HCT116 (cell line): ENCODE measurements at regions not wholly inside any gene's neighbourhood (a gene's known extent, or its start where the extent isn't known, plus 50 kb on each side); places are given as distances from the start of the nearest gene placed in this dataset.
A peak's percentile ranks its signal among the peaks of the same experiment; 100 is the strongest.

Experiments
- ATAC-seq: fragments of 200-7000 bp; cut with Tn5 transposase; 2 replicates; pipeline ENCODE4 v1.9.1; 2020; ENCODE audit warnings: mild to moderate bottlenecking, moderate library complexity
- BruUV-seq: library from RNA; stranded (reverse); fragments of 400-500 nt; replicated peaks from 2 replicates; lab custom pipeline; 2021; lab: Mats Ljungman, UMichigan
- CTCF ChIA-PET: fragments of 300-600 bp; sonication (Branson Sonifier 250); formaldehyde crosslinking; loops from one replicate; lab custom pipeline; 2021; ENCODE audit warnings: antibody characterized with exemption; lab: Charles Lee
- POLR2A ChIA-PET: fragments of 300-600, 350-600 bp; sonication (Branson Sonifier 250); formaldehyde crosslinking; loops from one replicate; lab custom pipeline; 2021; ENCODE audit warnings: antibody characterized with exemption; lab: Charles Lee
- RAD21 ChIA-PET, 2 experiments: fragments of 300-600 bp; sonication (Branson Sonifier 250); formaldehyde crosslinking; loops; one replicate each; lab custom pipeline; 2023; ENCODE audit warnings: low total read pairs in 2 of 2; ENCODE audit not compliant: uncharacterized antibody in 2 of 2, unreplicated experiment in 2 of 2, low non-redundant PET in 1 of 2; lab: Charles Lee
- DNase-seq: peaks from one replicate; pipeline ENCODE4 v3.0.0-alpha.2; 2010; ENCODE audit warnings: low read depth, low spot score
- H2AFZ ChIP-seq: fragments of 200-600 bp; shearing (Covaris generic), sonication (generic); 2 replicates; pipeline ENCODE4 v1.6.1; 2017; ENCODE audit warnings: low read depth, mixed run types, mixed read lengths, antibody characterized with exemption, low read length; ENCODE audit not compliant: poor library complexity, severe bottlenecking
- H3K27ac ChIP-seq: 2 replicates; pipeline ENCODE4 v1.5.1; 2012; ENCODE audit warnings: low read depth, low read length
- H3K27me3 ChIP-seq: fragments of 200-600 bp; sonication (generic); 2 replicates; pipeline ENCODE4 v1.6.1; 2016; ENCODE audit warnings: mixed run types, low read length, mixed read lengths; ENCODE audit not compliant: insufficient read depth
- H3K36me3 ChIP-seq, 2 experiments: fragments of 200-500 bp in 1 of 2; fragments of 200-600 bp in 1 of 2; sonication (Bioruptor generic) in 1 of 2; sonication (generic) in 1 of 2; 2 replicates each; pipeline versions ENCODE4 v1.5.1 to v1.6.1; 2014 to 2016; ENCODE audit warnings: low read length in 2 of 2, inconsistent platforms in 1 of 2, mixed read lengths in 1 of 2, mixed run types in 1 of 2; ENCODE audit not compliant: insufficient read depth in 2 of 2, control insufficient read depth in 1 of 2
- H3K4me1 ChIP-seq, 2 experiments: fragments of 200-600 bp in 1 of 2; sonication (generic) in 1 of 2; 2 replicates each; pipeline versions ENCODE4 v1.5.1 to v1.6.1; 2012 to 2017; ENCODE audit warnings: low read length in 2 of 2, inconsistent platforms in 1 of 2, mild to moderate bottlenecking in 1 of 2, mixed read lengths in 1 of 2, mixed run types in 1 of 2, moderate library complexity in 1 of 2; ENCODE audit not compliant: insufficient read depth in 2 of 2, control insufficient read depth in 1 of 2
- H3K4me2 ChIP-seq: fragments of 200-600 bp; sonication (generic); 2 replicates; pipeline ENCODE4 v1.6.1; 2017; ENCODE audit warnings: mixed run types, low read length, mixed read lengths
- H3K4me3 ChIP-seq, 2 experiments: fragments of 200-600 bp in 1 of 2; sonication (generic) in 1 of 2; replicated peaks in 1 of 2; 2 replicates each; pipeline ENCODE4 v1.5.1; 2011 to 2016; ENCODE audit warnings: low read length in 2 of 2, control low read depth in 1 of 2, low read depth in 1 of 2, mild to moderate bottlenecking in 1 of 2, mixed read lengths in 1 of 2, mixed run types in 1 of 2
- H3K79me2 ChIP-seq: fragments of 200-600 bp; sonication (generic); 2 replicates; pipeline ENCODE4 v1.6.1; 2017; ENCODE audit warnings: mild to moderate bottlenecking, mixed run types, low read length, moderate library complexity, mixed read lengths; ENCODE audit not compliant: insufficient read depth
- H3K9ac ChIP-seq: fragments of 200-600 bp; sonication (generic); 2 replicates; pipeline ENCODE4 v1.6.1; 2016; ENCODE audit warnings: low read length, mixed read lengths
- H3K9me2 ChIP-seq: fragments of 200-600 bp; sonication (generic), shearing (Covaris generic); 2 replicates; pipeline ENCODE4 v1.6.1; 2017; ENCODE audit warnings: mixed run types, mild to moderate bottlenecking, moderate library complexity; ENCODE audit not compliant: insufficient read depth
- H3K9me3 ChIP-seq, 2 experiments: fragments of 200-500 bp in 1 of 2; fragments of 200-600 bp in 1 of 2; sonication (Bioruptor generic) in 1 of 2; sonication (generic) in 1 of 2; 2 replicates each; pipeline ENCODE4 v1.6.1; 2014 to 2017; ENCODE audit warnings: low read length in 2 of 2, mixed read lengths in 2 of 2, inconsistent platforms in 1 of 2, low read depth in 1 of 2, mild to moderate bottlenecking in 1 of 2, mixed run types in 1 of 2, moderate library complexity in 1 of 2; ENCODE audit not compliant: control insufficient read depth in 1 of 2, insufficient read depth in 1 of 2
- H4K20me1 ChIP-seq: fragments of 200-600 bp; sonication (generic), shearing (Covaris generic); 2 replicates; pipeline ENCODE4 v1.6.1; 2017; ENCODE audit warnings: mixed run types, mild to moderate bottlenecking, moderate library complexity; ENCODE audit not compliant: insufficient read depth
- CBX3 ChIP-seq: IDR thresholded peaks from 2 replicates; pipeline ENCODE4 v1.6.1; 2012; ENCODE audit warnings: low read depth
- EZH2 ChIP-seq: fragments of 200-600 bp; sonication (generic); IDR thresholded peaks from 2 replicates; pipeline ENCODE4 v1.6.1; 2017; ENCODE audit warnings: antibody characterized with exemption, mixed run types
- JUND ChIP-seq: IDR thresholded peaks from 2 replicates; pipeline ENCODE4 v1.6.1; 2012
- POLR2AphosphoS5 ChIP-seq: IDR thresholded peaks from 2 replicates; pipeline ENCODE4 v1.6.1; 2011; ENCODE audit warnings: mild to moderate bottlenecking, low read depth, low read length, moderate library complexity
- RAD21 ChIP-seq: IDR thresholded peaks from 2 replicates; pipeline ENCODE4 v1.6.1; 2012; ENCODE audit warnings: low read depth, mild to moderate bottlenecking
- SP1 ChIP-seq: IDR thresholded peaks from 2 replicates; pipeline ENCODE4 v1.6.1; 2012; ENCODE audit warnings: low read depth
- SRF ChIP-seq: IDR thresholded peaks from 2 replicates; pipeline ENCODE4 v1.6.1; 2012; ENCODE audit warnings: low read depth
- ZNF274 ChIP-seq: fragments of 200-500 bp; sonication (Bioruptor generic); IDR thresholded peaks from 2 replicates; pipeline ENCODE4 v1.6.1; 2014; ENCODE audit warnings: mild to moderate bottlenecking, low read depth, low read length, inconsistent platforms
- intact Hi-C: fragments of 100-400 bp; cut with micrococcal nuclease; formaldehyde crosslinking; loops from 2 replicates; pipeline ENCODE4 v1.10.0; 2022
- TF ChIP-seq, protein P1 (sequence below): IDR thresholded peaks from 2 replicates; pipeline ENCODE4 v1.6.1; 2012; ENCODE audit warnings: low read depth
- TF ChIP-seq, protein P2 (sequence below): IDR thresholded peaks from 2 replicates; pipeline ENCODE4 v1.6.1; 2011; ENCODE audit warnings: mild to moderate bottlenecking, low read length, moderate library complexity; ENCODE audit not compliant: insufficient replicate concordance; ENCODE audit errors: extremely low read depth

DNA sequence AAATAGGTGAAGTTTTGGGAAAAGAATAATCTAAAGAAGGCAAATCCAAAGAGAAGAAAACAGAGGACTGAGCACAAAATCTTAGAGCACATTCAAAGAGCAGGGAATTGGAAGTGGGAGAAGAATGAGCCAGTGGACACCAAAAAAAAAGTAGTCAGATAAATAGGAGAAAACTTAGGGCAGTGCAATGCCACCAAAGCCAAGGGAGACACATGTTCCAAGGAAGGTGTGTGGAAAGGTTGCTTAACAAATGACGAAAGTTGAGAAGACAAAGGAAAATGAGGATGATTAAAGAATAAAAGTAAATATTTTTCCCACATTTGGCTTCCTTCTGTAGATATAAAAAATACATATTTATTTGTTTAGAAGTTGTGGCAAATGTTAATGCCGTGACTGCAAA, 237.6 kb downstream of the TANC2 start:
- ChIA-PET RAD21 (no interaction called here), POLR2A (no interaction called here), CTCF (no interaction called here)
- Histone ChIP-seq H3K9me3 (no peaks in the 10 kb centered on the region), H4K20me1 (no peaks in the 10 kb centered on the region), H3K9me2 (no peaks in the 10 kb centered on the region), H3K9ac (no peak overlapping the region), H3K27me3 (no peaks in the 10 kb centered on the region), H3K4me1 (no peaks in the 10 kb centered on the region), H3K4me2 (no peak overlapping the region), H3K4me3 (no peak overlapping the region), H3K27ac (no peak overlapping the region), H3K79me2 (no peaks in the 10 kb centered on the region), H3K36me3 (no peaks in the 10 kb centered on the region; a peak in 1 of 4 replicates), H2AFZ (no peak overlapping the region)
- ATAC-seq (no peak), DNase-seq (no peak)
- no TSS peak for BruUV-seq
- intact Hi-C loops: no loop called here
- TF ChIP-seq EZH2: no peak
- no peak for TF ChIP-seq POLR2AphosphoS5
- TF ChIP-seq CBX3: peak; percentile 52; the same call in 1 of the 2 replicates
- TF ChIP-seq, protein P1, sequence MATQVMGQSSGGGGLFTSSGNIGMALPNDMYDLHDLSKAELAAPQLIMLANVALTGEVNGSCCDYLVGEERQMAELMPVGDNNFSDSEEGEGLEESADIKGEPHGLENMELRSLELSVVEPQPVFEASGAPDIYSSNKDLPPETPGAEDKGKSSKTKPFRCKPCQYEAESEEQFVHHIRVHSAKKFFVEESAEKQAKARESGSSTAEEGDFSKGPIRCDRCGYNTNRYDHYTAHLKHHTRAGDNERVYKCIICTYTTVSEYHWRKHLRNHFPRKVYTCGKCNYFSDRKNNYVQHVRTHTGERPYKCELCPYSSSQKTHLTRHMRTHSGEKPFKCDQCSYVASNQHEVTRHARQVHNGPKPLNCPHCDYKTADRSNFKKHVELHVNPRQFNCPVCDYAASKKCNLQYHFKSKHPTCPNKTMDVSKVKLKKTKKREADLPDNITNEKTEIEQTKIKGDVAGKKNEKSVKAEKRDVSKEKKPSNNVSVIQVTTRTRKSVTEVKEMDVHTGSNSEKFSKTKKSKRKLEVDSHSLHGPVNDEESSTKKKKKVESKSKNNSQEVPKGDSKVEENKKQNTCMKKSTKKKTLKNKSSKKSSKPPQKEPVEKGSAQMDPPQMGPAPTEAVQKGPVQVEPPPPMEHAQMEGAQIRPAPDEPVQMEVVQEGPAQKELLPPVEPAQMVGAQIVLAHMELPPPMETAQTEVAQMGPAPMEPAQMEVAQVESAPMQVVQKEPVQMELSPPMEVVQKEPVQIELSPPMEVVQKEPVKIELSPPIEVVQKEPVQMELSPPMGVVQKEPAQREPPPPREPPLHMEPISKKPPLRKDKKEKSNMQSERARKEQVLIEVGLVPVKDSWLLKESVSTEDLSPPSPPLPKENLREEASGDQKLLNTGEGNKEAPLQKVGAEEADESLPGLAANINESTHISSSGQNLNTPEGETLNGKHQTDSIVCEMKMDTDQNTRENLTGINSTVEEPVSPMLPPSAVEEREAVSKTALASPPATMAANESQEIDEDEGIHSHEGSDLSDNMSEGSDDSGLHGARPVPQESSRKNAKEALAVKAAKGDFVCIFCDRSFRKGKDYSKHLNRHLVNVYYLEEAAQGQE: no peak
- TF ChIP-seq, all 23 proteins: peak for 1

DNA sequence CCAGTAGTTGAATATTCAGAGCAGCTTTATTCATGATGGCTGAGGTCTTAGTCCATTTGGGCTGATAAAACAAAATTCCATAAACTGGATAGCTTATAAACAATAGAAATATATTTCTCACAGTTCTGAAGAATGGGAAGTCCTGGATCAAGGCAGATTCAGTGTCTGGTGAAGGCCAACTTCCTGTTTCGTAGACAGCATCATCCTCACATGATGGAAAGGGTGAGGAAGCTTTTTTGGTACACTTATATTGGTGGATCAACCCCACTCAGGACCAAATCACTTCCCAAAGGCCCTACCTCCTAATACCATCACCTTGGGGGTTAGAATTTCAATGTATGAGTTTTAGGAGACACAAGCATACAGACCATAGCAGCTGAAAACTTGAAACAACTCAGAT, 224.2 kb downstream of the CYB561 start:
- CTCF ChIA-PET: interaction anchor here (1.1 kb wide), 1 partner anchor 9 kb away, joined by 3 read pairs; no protein-coding TSS in a partner anchor
- no peak overlapping the region for H2AFZ ChIP-seq
- intact Hi-C loops: no loop called here
- no peaks in the 10 kb centered on the region for H3K27me3 ChIP-seq
- ATAC-seq (no peak), DNase-seq (no peak)
- H3K9me3 ChIP-seq: no peaks in the 10 kb centered on the region
- no peak overlapping the region for H3K4me2 ChIP-seq
- TF ChIP-seq SRF: no peak
- no peak for TF ChIP-seq SP1
- TF ChIP-seq RAD21: no peak
- no peak for TF ChIP-seq JUND
- TF ChIP-seq ZNF274: no peak
- TF ChIP-seq, protein P2, sequence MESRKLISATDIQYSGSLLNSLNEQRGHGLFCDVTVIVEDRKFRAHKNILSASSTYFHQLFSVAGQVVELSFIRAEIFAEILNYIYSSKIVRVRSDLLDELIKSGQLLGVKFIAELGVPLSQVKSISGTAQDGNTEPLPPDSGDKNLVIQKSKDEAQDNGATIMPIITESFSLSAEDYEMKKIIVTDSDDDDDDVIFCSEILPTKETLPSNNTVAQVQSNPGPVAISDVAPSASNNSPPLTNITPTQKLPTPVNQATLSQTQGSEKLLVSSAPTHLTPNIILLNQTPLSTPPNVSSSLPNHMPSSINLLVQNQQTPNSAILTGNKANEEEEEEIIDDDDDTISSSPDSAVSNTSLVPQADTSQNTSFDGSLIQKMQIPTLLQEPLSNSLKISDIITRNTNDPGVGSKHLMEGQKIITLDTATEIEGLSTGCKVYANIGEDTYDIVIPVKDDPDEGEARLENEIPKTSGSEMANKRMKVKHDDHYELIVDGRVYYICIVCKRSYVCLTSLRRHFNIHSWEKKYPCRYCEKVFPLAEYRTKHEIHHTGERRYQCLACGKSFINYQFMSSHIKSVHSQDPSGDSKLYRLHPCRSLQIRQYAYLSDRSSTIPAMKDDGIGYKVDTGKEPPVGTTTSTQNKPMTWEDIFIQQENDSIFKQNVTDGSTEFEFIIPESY: no peak
- H3K9ac ChIP-seq: no peak overlapping the region
- no peaks in the 10 kb centered on the region for H3K4me1 ChIP-seq
- BruUV-seq: no TSS peak
- POLR2A ChIA-PET: no interaction called here
- H3K9me2 ChIP-seq: no peaks in the 10 kb centered on the region
- no peaks in the 10 kb centered on the region for H4K20me1 ChIP-seq
- RAD21 ChIA-PET: no interaction called here
- H3K27ac ChIP-seq: no peak overlapping the region
- no peaks in the 10 kb centered on the region for H3K36me3 ChIP-seq
- no peak overlapping the region for H3K4me3 ChIP-seq
- no peaks in the 10 kb centered on the region for H3K79me2 ChIP-seq
